SK-N-MC (cell line): ENCODE measurements at regions not wholly inside any gene's neighbourhood (a gene's known extent, or its start where the extent isn't known, plus 50 kb on each side); places are given as distances from the start of the nearest gene placed in this dataset.

Experiments
- EZH2 ChIP-seq: fragments of 200-600 bp; sonication (generic); IDR thresholded peaks from one replicate; pipeline ENCODE4 v1.6.1; 2017; ENCODE audit warnings: antibody characterized with exemption
- POLR2AphosphoS5 ChIP-seq: IDR thresholded peaks from 2 replicates; pipeline ENCODE4 v1.6.1; 2012; ENCODE audit warnings: mild to moderate bottlenecking, low read depth, low read length, borderline replicate concordance

- no peak for TF ChIP-seq POLR2AphosphoS5
- no peak for TF ChIP-seq EZH2
Observed at GRCh38 chr1:29777522-29777921, 541.2 kb downstream of the PTPRU start.
